ENCODE measurements at regions not wholly inside any gene's neighbourhood (a gene's known extent, or its start where the extent isn't known, plus 50 kb on each side); places are given as distances from the start of the nearest gene placed in this dataset.

- TF ChIP-seq CTCF (conservative IDR thresholded peaks at IDR 0.05 in 1 of 2, IDR thresholded peaks at IDR 0.05 in 1 of 2; ENCODE audit: low read depth in 1 of 2, low read length in 2 of 2) (no peak), EZH2 (IDR thresholded peaks at IDR 0.05; ENCODE audit: low read length, missing control alignments) (no peak)
These were observed 1068.4 kb upstream of the INTU start for GRCh38 chr4:126564283-126564854.

Measured in fibroblast of lung (primary cell).